ENCODE measurements at regions not wholly inside any gene's neighbourhood (a gene's known extent, or its start where the extent isn't known, plus 50 kb on each side); places are given as distances from the start of the nearest gene placed in this dataset.

GRCh38 chr1:201741763-201742342 lies 87.1 kb upstream of the IPO9 start:
- Mint-ChIP-seq H3K9me3 (no peaks in the 10 kb centered on the region), H3K27ac (no peak overlapping the region), H3K4me3 (no peak overlapping the region), H3K36me3 (ENCODE audit: low read depth) (no peaks in the 10 kb centered on the region), H3K27me3 (peaks cover 57% of the 10 kb centered on the region), H3K4me1 (peaks cover 12% of the 10 kb centered on the region)
- POLR2A ChIA-PET, result no interaction called here
- no peak for DNase-seq
- CTCF ChIA-PET, result no interaction called here

- H3K4me3 Mint-ChIP-seq, result no peak overlapping the region
- H3K27me3 Mint-ChIP-seq, result peaks cover 57% of the 10 kb centered on the region
- H3K4me1 Mint-ChIP-seq, result peaks cover 12% of the 10 kb centered on the region
- CTCF ChIA-PET, result interaction anchor here (1.5 kb wide), 1 partner anchor 33 kb away, joined by 4 read pairs; no protein-coding TSS in a partner anchor
- no peaks in the 10 kb centered on the region for H3K9me3 Mint-ChIP-seq
- POLR2A ChIA-PET, result no interaction called here
- no peaks in the 10 kb centered on the region for H3K36me3 Mint-ChIP-seq (ENCODE audit: low read depth)
- H3K27ac Mint-ChIP-seq, result no peak overlapping the region
- no peak for DNase-seq
Observed at GRCh38 chr1:201742476-201742875, 86.5 kb upstream of the IPO9 start.

- Mint-ChIP-seq H3K36me3 (ENCODE audit: low read depth) (no peaks in the 10 kb centered on the region), H3K4me3 (no peak overlapping the region), H3K4me1 (peaks cover 12% of the 10 kb centered on the region), H3K27ac (no peak overlapping the region), H3K27me3 (peaks cover 52% of the 10 kb centered on the region), H3K9me3 (no peaks in the 10 kb centered on the region)
- CTCF ChIA-PET, result interaction anchor here (1.5 kb wide), 1 partner anchor 34 kb away, joined by 4 read pairs; no protein-coding TSS in a partner anchor
- no peak for DNase-seq
- POLR2A ChIA-PET, result no interaction called here
Observed at GRCh38 chr1:201742955-201743805, 85.8 kb upstream of the IPO9 start.

- Mint-ChIP-seq H3K27ac (no peak overlapping the region), H3K9me3 (no peaks in the 10 kb centered on the region), H3K27me3 (peaks cover 38% of the 10 kb centered on the region), H3K4me3 (no peak overlapping the region), H3K36me3 (ENCODE audit: low read depth) (no peaks in the 10 kb centered on the region), H3K4me1 (peaks cover 9% of the 10 kb centered on the region)
- no peak for DNase-seq
- ChIA-PET POLR2A (no interaction called here), CTCF (no interaction called here)
Observed at GRCh38 chr1:201745023-201745422, 83.9 kb upstream of the IPO9 start.

- POLR2A ChIA-PET, result no interaction called here
- Mint-ChIP-seq H3K36me3 (ENCODE audit: low read depth) (no peaks in the 10 kb centered on the region), H3K27me3 (peaks cover 28% of the 10 kb centered on the region), H3K9me3 (no peaks in the 10 kb centered on the region), H3K4me1 (peaks cover 9% of the 10 kb centered on the region), H3K4me3 (no peak overlapping the region), H3K27ac (no peak overlapping the region)
- DNase-seq, result no peak
- CTCF ChIA-PET, result interaction anchor here (0.5 to 1.0 kb wide), 4 partner anchors 27 to 1054 kb away, joined by 3 to 5 read pairs (median 3); no protein-coding TSS in a partner anchor
Observed at GRCh38 chr1:201746156-201746555, 82.8 kb upstream of the IPO9 start.

- H3K36me3 Mint-ChIP-seq (ENCODE audit: low read depth), result no peaks in the 10 kb centered on the region
- CTCF ChIA-PET, result no interaction called here
- no peaks in the 10 kb centered on the region for H3K9me3 Mint-ChIP-seq
- no peak overlapping the region for H3K27ac Mint-ChIP-seq
- no peak overlapping the region for H3K4me3 Mint-ChIP-seq
- H3K4me1 Mint-ChIP-seq, result peaks cover 8% of the 10 kb centered on the region
- no peak for DNase-seq
- H3K27me3 Mint-ChIP-seq, result peaks cover 21% of the 10 kb centered on the region
- POLR2A ChIA-PET, result no interaction called here
Observed at GRCh38 chr1:201747261-201747660, 81.7 kb upstream of the IPO9 start.

- Mint-ChIP-seq H3K27me3 (peaks cover 20% of the 10 kb centered on the region), H3K4me3 (no peak overlapping the region), H3K27ac (no peak overlapping the region), H3K4me1 (peaks cover 8% of the 10 kb centered on the region), H3K36me3 (ENCODE audit: low read depth) (no peaks in the 10 kb centered on the region), H3K9me3 (no peaks in the 10 kb centered on the region)
- DNase-seq, result no peak
- POLR2A ChIA-PET, result no interaction called here
- CTCF ChIA-PET, result no interaction called here
Observed at GRCh38 chr1:201748335-201748734, 80.6 kb upstream of the IPO9 start.

- Mint-ChIP-seq H3K4me1 (peaks cover 8% of the 10 kb centered on the region), H3K27ac (no peak overlapping the region), H3K4me3 (no peak overlapping the region), H3K36me3 (ENCODE audit: low read depth) (no peaks in the 10 kb centered on the region), H3K27me3 (peaks cover 20% of the 10 kb centered on the region), H3K9me3 (no peaks in the 10 kb centered on the region)
- CTCF ChIA-PET, result no interaction called here
- POLR2A ChIA-PET, result no interaction called here
- DNase-seq, result no peak
Observed at GRCh38 chr1:201749059-201749690, 79.8 kb upstream of the IPO9 start.

GRCh38 chr1:201750120-201750519 lies 78.8 kb upstream of the IPO9 start:
- peaks cover 17% of the 10 kb centered on the region for H3K27me3 Mint-ChIP-seq
- H3K4me3 Mint-ChIP-seq, result no peak overlapping the region
- CTCF ChIA-PET, result no interaction called here
- POLR2A ChIA-PET, result no interaction called here
- no peak overlapping the region for H3K27ac Mint-ChIP-seq
- H3K9me3 Mint-ChIP-seq, result no peaks in the 10 kb centered on the region
- no peak for DNase-seq
- peaks cover 8% of the 10 kb centered on the region for H3K4me1 Mint-ChIP-seq
- no peaks in the 10 kb centered on the region for H3K36me3 Mint-ChIP-seq (ENCODE audit: low read depth)

GRCh38 chr1:201750934-201751333 lies 78.0 kb upstream of the IPO9 start:
- Mint-ChIP-seq H3K4me3 (no peak overlapping the region), H3K9me3 (no peaks in the 10 kb centered on the region), H3K36me3 (ENCODE audit: low read depth) (no peaks in the 10 kb centered on the region), H3K27me3 (peaks cover 18% of the 10 kb centered on the region), H3K27ac (no peak overlapping the region), H3K4me1 (peaks cover 8% of the 10 kb centered on the region)
- no peak for DNase-seq
- CTCF ChIA-PET, result no interaction called here
- POLR2A ChIA-PET, result no interaction called here

GRCh38 chr1:201751872-201752271 lies 77.1 kb upstream of the IPO9 start:
- DNase-seq, result no peak
- Mint-ChIP-seq H3K36me3 (ENCODE audit: low read depth) (no peaks in the 10 kb centered on the region), H3K27me3 (peaks cover 26% of the 10 kb centered on the region), H3K9me3 (no peaks in the 10 kb centered on the region), H3K4me1 (peaks cover 11% of the 10 kb centered on the region), H3K27ac (no peak overlapping the region), H3K4me3 (no peak overlapping the region)
- CTCF ChIA-PET, result interaction anchor here (0.6 kb wide), 1 partner anchor 32 kb away, joined by 3 read pairs; no protein-coding TSS in a partner anchor
- POLR2A ChIA-PET, result no interaction called here

- peaks cover 29% of the 10 kb centered on the region for H3K27me3 Mint-ChIP-seq
- ChIA-PET POLR2A (no interaction called here), CTCF (interaction anchor here (0.6 kb wide), 1 partner anchor 32 kb away, joined by 3 read pairs; no protein-coding TSS in a partner anchor)
- no peak for DNase-seq
- H3K4me1 Mint-ChIP-seq, result peaks cover 15% of the 10 kb centered on the region
- H3K4me3 Mint-ChIP-seq, result no peak overlapping the region
- H3K27ac Mint-ChIP-seq, result no peak overlapping the region
- no peaks in the 10 kb centered on the region for H3K9me3 Mint-ChIP-seq
- no peaks in the 10 kb centered on the region for H3K36me3 Mint-ChIP-seq (ENCODE audit: low read depth)
Observed at GRCh38 chr1:201752333-201752732, 76.6 kb upstream of the IPO9 start.

GRCh38 chr1:201753492-201753891 lies 75.5 kb upstream of the IPO9 start:
- no peak overlapping the region for H3K4me3 Mint-ChIP-seq
- peaks cover 16% of the 10 kb centered on the region for H3K4me1 Mint-ChIP-seq
- H3K36me3 Mint-ChIP-seq (ENCODE audit: low read depth), result no peaks in the 10 kb centered on the region
- peaks cover 29% of the 10 kb centered on the region for H3K27me3 Mint-ChIP-seq
- no peaks in the 10 kb centered on the region for H3K9me3 Mint-ChIP-seq
- no peak for DNase-seq
- H3K27ac Mint-ChIP-seq, result no peak overlapping the region
- POLR2A ChIA-PET, result no interaction called here
- CTCF ChIA-PET, result interaction anchor here (1.2 kb wide), 1 partner anchor 14 kb away, joined by 3 read pairs; no protein-coding TSS in a partner anchor
